Ectodermal cell (in vitro differentiated cells): ENCODE measurements at regions not wholly inside any gene's neighbourhood (a gene's known extent, or its start where the extent isn't known, plus 50 kb on each side); places are given as distances from the start of the nearest gene placed in this dataset.

Experiments
- H3K27ac ChIP-seq: 2 replicates; pipeline ENCODE4 v1.7.0; 2013; ENCODE audit warnings: mild to moderate bottlenecking, low read depth, low read length; ENCODE audit not compliant: insufficient read depth, poor library complexity, severe bottlenecking
- H3K27me3 ChIP-seq: 2 replicates; pipeline ENCODE4 v1.7.0; 2013; ENCODE audit warnings: mild to moderate bottlenecking, low read length; ENCODE audit not compliant: insufficient read depth, control insufficient read depth, poor library complexity, severe bottlenecking
- H3K36me3 ChIP-seq: one replicate; pipeline ENCODE4 v1.7.0; 2013; ENCODE audit warnings: low read length; ENCODE audit not compliant: control insufficient read depth, insufficient read depth
- H3K4me1 ChIP-seq: one replicate; pipeline ENCODE4 v1.7.0; 2013; ENCODE audit warnings: low read length; ENCODE audit not compliant: control insufficient read depth, insufficient read depth
- H3K4me3 ChIP-seq: 2 replicates; pipeline ENCODE4 v1.7.0; 2013; ENCODE audit warnings: low read depth, low read length, control low read depth; ENCODE audit not compliant: insufficient read depth
- H3K9me3 ChIP-seq: 2 replicates; pipeline ENCODE4 v1.7.0; 2013; ENCODE audit warnings: mild to moderate bottlenecking, low read length, moderate library complexity; ENCODE audit not compliant: control insufficient read depth
- WGBS, 2 experiments: methylation state at CpG; one replicate each; pipeline ENCODE4 v1.1.7; 2013; ENCODE audit warnings: missing lambda C conversion rate in 2 of 2; 5-methylcytosine and 5-hydroxymethylcytosine counted together

GRCh38 chr18:64876833-64877232 lies 727.9 kb upstream of the LINC00305 start:
- Histone ChIP-seq H3K4me3 (no peak overlapping the region), H3K9me3 (no peaks in the 10 kb centered on the region), H3K27me3 (no peaks in the 10 kb centered on the region), H3K36me3 (no peaks in the 10 kb centered on the region), H3K27ac (no peak overlapping the region), H3K4me1 (no peaks in the 10 kb centered on the region)
- 81 to 89% methylated on average over 2 to 4 of the region's 4 CpGs for WGBS, 2 experiments

- 91 to 93% methylated on average over 3 of the region's 3 CpGs for WGBS, 2 experiments
- Histone ChIP-seq H3K9me3 (no peaks in the 10 kb centered on the region), H3K27ac (no peak overlapping the region), H3K4me1 (no peaks in the 10 kb centered on the region), H3K36me3 (no peaks in the 10 kb centered on the region), H3K4me3 (no peak overlapping the region), H3K27me3 (no peaks in the 10 kb centered on the region)
These were observed 724.0 kb upstream of the LINC00305 start for GRCh38 chr18:64872710-64873458.

- 90 to 96% methylated on average over 1 of the region's 1 CpG for whole genome bisulfite sequencing, 2 experiments
- no peaks in the 10 kb centered on the region for H3K9me3 ChIP-seq
- no peaks in the 10 kb centered on the region for H3K4me1 ChIP-seq
- no peak overlapping the region for H3K4me3 ChIP-seq
- H3K36me3 ChIP-seq: no peaks in the 10 kb centered on the region
- no peak overlapping the region for H3K27ac ChIP-seq
- no peaks in the 10 kb centered on the region for H3K27me3 ChIP-seq
These were observed 705.2 kb upstream of the LINC00305 start for GRCh38 chr18:64854112-64854511.

GRCh38 chr18:64852281-64852680 lies 703.4 kb upstream of the LINC00305 start:
- H3K4me3 ChIP-seq: no peak overlapping the region
- H3K27ac ChIP-seq: no peak overlapping the region
- H3K4me1 ChIP-seq: no peaks in the 10 kb centered on the region
- WGBS, 2 experiments: 89 to 93% methylated on average over 5 of the region's 5 CpGs
- H3K27me3 ChIP-seq: no peaks in the 10 kb centered on the region
- no peaks in the 10 kb centered on the region for H3K9me3 ChIP-seq
- H3K36me3 ChIP-seq: no peaks in the 10 kb centered on the region

GRCh38 chr18:64851726-64852125 lies 702.8 kb upstream of the LINC00305 start:
- Histone ChIP-seq H3K27ac (no peak overlapping the region), H3K4me1 (no peaks in the 10 kb centered on the region), H3K27me3 (no peaks in the 10 kb centered on the region), H3K36me3 (no peaks in the 10 kb centered on the region), H3K4me3 (no peak overlapping the region), H3K9me3 (no peaks in the 10 kb centered on the region)
- 85 to 89% methylated on average over 6 of the region's 6 CpGs for WGBS, 2 experiments

GRCh38 chr18:64850791-64851190 lies 701.9 kb upstream of the LINC00305 start:
- H3K36me3 ChIP-seq: no peaks in the 10 kb centered on the region
- 91 to 94% methylated on average over 1 of the region's 1 CpG for WGBS, 2 experiments

GRCh38 chr18:64840911-64841701 lies 692.2 kb upstream of the LINC00305 start:
- 81 to 90% methylated on average over 2 of the region's 2 CpGs for WGBS, 2 experiments
- no peaks in the 10 kb centered on the region for H3K27me3 ChIP-seq
- H3K4me3 ChIP-seq: no peak overlapping the region
- H3K36me3 ChIP-seq: no peaks in the 10 kb centered on the region
- no peaks in the 10 kb centered on the region for H3K9me3 ChIP-seq
- H3K4me1 ChIP-seq: no peaks in the 10 kb centered on the region
- H3K27ac ChIP-seq: no peak overlapping the region

More at GRCh38 chr18:64850791-64851190, 701.9 kb upstream of the LINC00305 start:
- no peaks in the 10 kb centered on the region for H3K9me3 ChIP-seq
- H3K27me3 ChIP-seq: no peaks in the 10 kb centered on the region
- no peaks in the 10 kb centered on the region for H3K4me1 ChIP-seq
- H3K27ac ChIP-seq: no peak overlapping the region
- no peak overlapping the region for H3K4me3 ChIP-seq

GRCh38 chr18:64810354-64810753 lies 661.5 kb upstream of the LINC00305 start:
- no peaks in the 10 kb centered on the region for H3K36me3 ChIP-seq
- no peak overlapping the region for H3K4me3 ChIP-seq
- no peak overlapping the region for H3K27ac ChIP-seq
- 90 to 98% methylated on average over 3 of the region's 3 CpGs for WGBS, 2 experiments
- H3K27me3 ChIP-seq: no peaks in the 10 kb centered on the region
- no peaks in the 10 kb centered on the region for H3K4me1 ChIP-seq
- H3K9me3 ChIP-seq: no peaks in the 10 kb centered on the region

GRCh38 chr18:64809801-64810200 lies 660.9 kb upstream of the LINC00305 start:
- Histone ChIP-seq H3K4me3 (no peak overlapping the region), H3K4me1 (no peaks in the 10 kb centered on the region), H3K27me3 (no peaks in the 10 kb centered on the region), H3K36me3 (no peaks in the 10 kb centered on the region), H3K27ac (no peak overlapping the region), H3K9me3 (no peaks in the 10 kb centered on the region)
- WGBS, 2 experiments: 92 to 95% methylated on average over 5 of the region's 5 CpGs

GRCh38 chr18:64807560-64807959 lies 658.7 kb upstream of the LINC00305 start:
- H3K4me3 ChIP-seq: no peak overlapping the region
- no peaks in the 10 kb centered on the region for H3K36me3 ChIP-seq
- H3K27me3 ChIP-seq: no peaks in the 10 kb centered on the region
- WGBS, 2 experiments: 87 to 97% methylated on average over 5 of the region's 5 CpGs
- no peaks in the 10 kb centered on the region for H3K4me1 ChIP-seq
- no peaks in the 10 kb centered on the region for H3K9me3 ChIP-seq
- no peak overlapping the region for H3K27ac ChIP-seq
